MM.1S (cell line): ENCODE measurements at regions not wholly inside any gene's neighbourhood (a gene's known extent, or its start where the extent isn't known, plus 50 kb on each side); places are given as distances from the start of the nearest gene placed in this dataset.
A peak's percentile ranks its signal among the peaks of the same experiment; 100 is the strongest.

Experiments
- DNase-seq: peaks from one replicate; pipeline ENCODE4 v3.0.0-alpha.2; 2015
- H2AFZ ChIP-seq: fragments of 300-600 bp; sonication (generic); 2 replicates; pipeline ENCODE4 v1.6.0; 2016; ENCODE audit warnings: antibody characterized with exemption, low read length
- H3F3A ChIP-seq: fragments of 300-600 bp; sonication (generic); 2 replicates; pipeline ENCODE4 v1.6.1; 2016; ENCODE audit warnings: mild to moderate bottlenecking, antibody characterized with exemption, low read length, moderate library complexity, mixed read lengths; ENCODE audit not compliant: insufficient read depth
- H3K27ac ChIP-seq: fragments of 300-600 bp; sonication (generic); 2 replicates; pipeline ENCODE4 v1.5.1; 2016; ENCODE audit warnings: mild to moderate bottlenecking, low read length
- H3K27me3 ChIP-seq: fragments of 300-600 bp; sonication (generic); replicated peaks from 2 replicates; pipeline ENCODE4 v1.6.0; 2016; ENCODE audit warnings: low read length; ENCODE audit not compliant: insufficient read depth
- H3K36me3 ChIP-seq: fragments of 300-600 bp; sonication (generic); replicated peaks from 2 replicates; pipeline ENCODE4 v1.6.1; 2016; ENCODE audit warnings: mild to moderate bottlenecking, low read length, mixed read lengths; ENCODE audit not compliant: insufficient read depth
- H3K4me1 ChIP-seq: fragments of 300-600 bp; sonication (generic); 2 replicates; pipeline ENCODE4 v1.6.1; 2016; ENCODE audit warnings: low read length, mixed read lengths
- H3K4me2 ChIP-seq: fragments of 300-600 bp; sonication (generic); 2 replicates; pipeline ENCODE4 v1.6.0; 2016; ENCODE audit warnings: low read depth, low read length
- H3K4me3 ChIP-seq: fragments of 300-600 bp; sonication (generic); 2 replicates; pipeline ENCODE4 v1.5.1; 2016; ENCODE audit warnings: low read length, mixed read lengths
- H3K79me2 ChIP-seq: fragments of 300-600 bp; sonication (generic); 2 replicates; pipeline ENCODE4 v1.6.1; 2016; ENCODE audit warnings: mixed run types, low read length, mixed read lengths
- H3K9ac ChIP-seq: fragments of 300-600 bp; sonication (generic); 2 replicates; pipeline ENCODE4 v1.6.1; 2016; ENCODE audit warnings: low read length, mixed read lengths
- H3K9me2 ChIP-seq: fragments of 300-600 bp; sonication (generic); replicated peaks from 2 replicates; pipeline ENCODE4 v1.6.1; 2016; ENCODE audit warnings: mild to moderate bottlenecking, low read length, mixed read lengths; ENCODE audit not compliant: insufficient read depth
- H3K9me3 ChIP-seq: fragments of 300-600 bp; sonication (generic); replicated peaks from 2 replicates; pipeline ENCODE4 v1.6.1; 2016; ENCODE audit warnings: mild to moderate bottlenecking, low read length, mixed read lengths; ENCODE audit not compliant: insufficient read depth
- H4K20me1 ChIP-seq: fragments of 300-600 bp; sonication (generic); 2 replicates; pipeline ENCODE4 v1.6.1; 2016; ENCODE audit warnings: mild to moderate bottlenecking, low read length, moderate library complexity, mixed read lengths; ENCODE audit not compliant: insufficient read depth
- CTCF ChIP-seq: fragments of 300-600 bp; sonication (generic); IDR thresholded peaks from 2 replicates; pipeline ENCODE4 v1.5.1; 2016; ENCODE audit warnings: antibody characterized with exemption, low read length, mixed read lengths
- EZH2 ChIP-seq: fragments of 300-600 bp; sonication (generic); optimal IDR thresholded peaks from 2 replicates; pipeline ENCODE3; 2017; ENCODE audit warnings: low read depth, mild to moderate bottlenecking, antibody characterized with exemption, low read length, mixed read lengths
- EZH2phosphoT487 ChIP-seq: fragments of 300-600 bp; sonication (generic); IDR thresholded peaks from 2 replicates; pipeline ENCODE4 v1.6.1; 2018; ENCODE audit warnings: antibody characterized with exemption, low read length

GRCh38 chr5:133821311-133821741 is 147.1 kb downstream of the C5orf15 start:
- peaks cover 26% of the 10 kb centered on the region for H3K4me1 ChIP-seq
- H2AFZ ChIP-seq, result peak overlapping the region; percentile 33; the same call in 1 of the 2 replicates
- H3K9ac ChIP-seq, result no peak overlapping the region
- no peak overlapping the region for H3K27ac ChIP-seq
- H3F3A ChIP-seq, result no peaks in the 10 kb centered on the region
- H3K9me3 ChIP-seq, result no peaks in the 10 kb centered on the region
- no peak overlapping the region for H3K4me3 ChIP-seq
- peak; percentile 8 for DNase-seq
- no peaks in the 10 kb centered on the region for H3K9me2 ChIP-seq
- no peaks in the 10 kb centered on the region for H3K79me2 ChIP-seq
- H4K20me1 ChIP-seq, result no peaks in the 10 kb centered on the region
- TF ChIP-seq EZH2 (no peak), CTCF (no peak), EZH2phosphoT487 (no peak)
- H3K36me3 ChIP-seq, result no peaks in the 10 kb centered on the region
- no peaks in the 10 kb centered on the region for H3K27me3 ChIP-seq
- peak overlapping the region; percentile 3; the same call in 1 of the 2 replicates for H3K4me2 ChIP-seq

DNA sequence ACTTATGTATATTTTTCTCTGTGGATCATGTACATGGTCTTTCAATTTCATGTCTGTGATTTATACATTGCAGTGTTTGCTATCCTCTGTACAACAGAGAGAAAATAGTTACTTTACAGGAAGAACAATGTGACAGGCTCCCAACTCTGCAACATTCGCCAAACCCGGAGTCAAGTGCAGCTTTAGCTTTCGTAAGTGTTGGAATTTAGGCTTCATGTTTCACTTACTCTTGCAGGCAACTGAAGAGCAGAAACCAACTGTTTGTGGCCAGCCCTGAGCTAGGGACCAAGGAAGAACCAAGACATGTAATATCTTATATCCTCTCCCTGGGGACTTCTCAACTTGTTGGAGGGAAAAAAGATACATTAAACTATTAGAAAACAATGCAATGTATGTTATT is 147.9 kb downstream of the C5orf15 start:
- Histone ChIP-seq H3F3A (no peaks in the 10 kb centered on the region), H3K27ac (no peak overlapping the region), H4K20me1 (no peaks in the 10 kb centered on the region), H3K4me3 (no peak overlapping the region), H3K9ac (no peak overlapping the region), H3K4me2 (no peak overlapping the region), H3K9me2 (no peaks in the 10 kb centered on the region), H3K27me3 (no peaks in the 10 kb centered on the region), H3K4me1 (peaks cover 18% of the 10 kb centered on the region), H3K36me3 (no peaks in the 10 kb centered on the region), H3K79me2 (no peaks in the 10 kb centered on the region), H2AFZ (no peak overlapping the region), H3K9me3 (no peaks in the 10 kb centered on the region)
- no peak for TF ChIP-seq CTCF
- no peak for TF ChIP-seq EZH2phosphoT487
- TF ChIP-seq EZH2, result no peak
- DNase-seq, result peak; percentile 1

DNA sequence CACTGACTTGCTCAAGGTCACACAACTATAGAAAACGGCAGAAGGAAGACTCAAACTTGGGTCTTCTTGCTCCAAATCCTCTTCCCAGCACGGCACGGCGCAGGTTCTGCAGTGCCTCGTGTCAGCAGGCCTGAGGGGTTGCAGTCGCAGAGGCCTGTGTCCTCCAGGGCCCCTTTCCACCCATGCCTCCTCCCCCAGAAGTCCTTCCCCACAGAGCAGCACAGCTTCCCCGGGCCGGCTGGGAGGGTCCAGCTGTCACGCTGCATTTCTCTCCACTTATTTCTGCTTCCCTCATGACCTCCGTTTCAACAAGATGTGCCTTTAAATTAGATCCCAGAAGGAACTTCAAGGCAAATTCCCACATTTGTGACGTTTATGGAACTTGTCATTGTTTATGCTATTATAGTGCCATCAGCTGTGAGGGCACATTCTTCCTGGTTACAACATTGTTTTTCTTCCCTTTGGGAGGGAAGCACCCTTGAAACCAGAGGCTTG is 148.4 kb downstream of the C5orf15 start:
- no peak overlapping the region for H3K27ac ChIP-seq
- no peaks in the 10 kb centered on the region for H3K36me3 ChIP-seq
- no peak overlapping the region for H3K4me2 ChIP-seq
- no peak overlapping the region for H3K9ac ChIP-seq
- no peak overlapping the region for H2AFZ ChIP-seq
- H3K79me2 ChIP-seq, result no peaks in the 10 kb centered on the region
- no peak for TF ChIP-seq EZH2phosphoT487
- no peak for TF ChIP-seq EZH2
- TF ChIP-seq CTCF, result no peak
- peak; percentile 2 for DNase-seq
- no peaks in the 10 kb centered on the region for H4K20me1 ChIP-seq
- no peaks in the 10 kb centered on the region for H3K27me3 ChIP-seq
- no peak overlapping the region for H3K4me3 ChIP-seq
- H3K9me2 ChIP-seq, result no peaks in the 10 kb centered on the region
- peaks cover 13% of the 10 kb centered on the region for H3K4me1 ChIP-seq
- no peaks in the 10 kb centered on the region for H3F3A ChIP-seq
- no peaks in the 10 kb centered on the region for H3K9me3 ChIP-seq
